ENCODE measurements at regions not wholly inside any gene's neighbourhood (a gene's known extent, or its start where the extent isn't known, plus 50 kb on each side); places are given as distances from the start of the nearest gene placed in this dataset.
"Not testable (repeated sequence)": the region's sequence is repeated elsewhere in the genome, so short reads cannot be mapped to it uniquely, and the experiment has no call there.

GRCh38 chr20:5464901-5465603 lies 145.8 kb downstream of the GPCPD1 start (continued):
- TF ChIP-seq CTCF (IDR thresholded peaks at IDR 0.05; ENCODE audit: low read depth, low read length, missing input control), result no peak

GRCh38 chr20:5463007-5463686 lies 146.4 kb upstream of the PROKR2 start:
- H3K9me3 ChIP-seq (ENCODE audit: control insufficient read depth in 4 of 4, low read length in 3 of 4), result no peaks in the 10 kb centered on the region
- TF ChIP-seq RXRA (IDR thresholded peaks at IDR 0.05) (no peak), GABPA (IDR thresholded peaks at IDR 0.05 in 1 of 2, conservative IDR thresholded peaks at IDR 0.05 in 1 of 2) (no peak), EGR1 (IDR thresholded peaks at IDR 0.05; ENCODE audit: low read depth in 2 of 2) (no peak), MAX (IDR thresholded peaks at IDR 0.05) (no peak), FOXA2 (IDR thresholded peaks at IDR 0.05) (no peak), JUND (IDR thresholded peaks at IDR 0.05) (no peak)
- H3K9ac ChIP-seq (ENCODE audit: low read depth in 1 of 2, low read length in 2 of 2), result no peak overlapping the region
- no peak for DNase-seq (ENCODE audit: low spot score)
- H3K4me1 ChIP-seq (ENCODE audit: control insufficient read depth in 4 of 4, insufficient read depth in 4 of 4, low read length in 3 of 4), result no peaks in the 10 kb centered on the region
- WGBS, result 65% methylated on average over 8 of the region's 8 CpGs
- no peak overlapping the region for H3K27ac ChIP-seq (ENCODE audit: low read depth in 1 of 2, low read length in 2 of 2)
- no peak overlapping the region for H3K4me3 ChIP-seq (ENCODE audit: low read depth in 1 of 3, low read length in 3 of 3)
- H3K36me3 ChIP-seq (ENCODE audit: control insufficient read depth in 4 of 4, insufficient read depth in 3 of 4, low read depth in 1 of 4, low read length in 3 of 4), result no peaks in the 10 kb centered on the region
- H3K27me3 ChIP-seq (ENCODE audit: control insufficient read depth in 4 of 4, insufficient read depth in 4 of 4, low read length in 3 of 4), result peaks cover 0 to 15% (median 0%) of the 10 kb centered on the region in 4 donors

GRCh38 chr20:5453745-5454144 lies 137.0 kb upstream of the PROKR2 start:
- not testable (repeated sequence) for H3K36me3 ChIP-seq (ENCODE audit: control insufficient read depth in 4 of 4, insufficient read depth in 3 of 4, low read depth in 1 of 4, low read length in 3 of 4); H3K9me3 ChIP-seq (ENCODE audit: control insufficient read depth in 4 of 4, low read length in 3 of 4); DNase-seq (ENCODE audit: low spot score); H3K27ac ChIP-seq (ENCODE audit: low read depth in 1 of 2, low read length in 2 of 2); H3K27me3 ChIP-seq (ENCODE audit: control insufficient read depth in 4 of 4, insufficient read depth in 4 of 4, low read length in 3 of 4); H3K9ac ChIP-seq (ENCODE audit: low read depth in 1 of 2, low read length in 2 of 2); H3K4me3 ChIP-seq (ENCODE audit: low read depth in 1 of 3, low read length in 3 of 3); H3K4me1 ChIP-seq (ENCODE audit: control insufficient read depth in 4 of 4, insufficient read depth in 4 of 4, low read length in 3 of 4)
- 22% methylated on average over 7 of the region's 7 CpGs for WGBS

- H3K27ac ChIP-seq (ENCODE audit: low read depth in 1 of 2, low read length in 2 of 2); H3K9me3 ChIP-seq (ENCODE audit: control insufficient read depth in 4 of 4, low read length in 3 of 4); DNase-seq (ENCODE audit: low spot score); H3K36me3 ChIP-seq (ENCODE audit: control insufficient read depth in 4 of 4, insufficient read depth in 3 of 4, low read depth in 1 of 4, low read length in 3 of 4); H3K27me3 ChIP-seq (ENCODE audit: control insufficient read depth in 4 of 4, insufficient read depth in 4 of 4, low read length in 3 of 4); H3K9ac ChIP-seq (ENCODE audit: low read depth in 1 of 2, low read length in 2 of 2); H3K4me1 ChIP-seq (ENCODE audit: control insufficient read depth in 4 of 4, insufficient read depth in 4 of 4, low read length in 3 of 4); H3K4me3 ChIP-seq (ENCODE audit: low read depth in 1 of 3, low read length in 3 of 3): not testable (repeated sequence)
- WGBS, result 97% methylated on average over 38 of the region's 38 CpGs
Measured at GRCh38 chr20:5453316-5453715, 136.6 kb upstream of the PROKR2 start.

GRCh38 chr20:5452691-5453090 lies 135.9 kb upstream of the PROKR2 start:
- not testable (repeated sequence) for DNase-seq (ENCODE audit: low spot score); H3K36me3 ChIP-seq (ENCODE audit: control insufficient read depth in 4 of 4, insufficient read depth in 3 of 4, low read depth in 1 of 4, low read length in 3 of 4); H3K27me3 ChIP-seq (ENCODE audit: control insufficient read depth in 4 of 4, insufficient read depth in 4 of 4, low read length in 3 of 4); H3K27ac ChIP-seq (ENCODE audit: low read depth in 1 of 2, low read length in 2 of 2); H3K4me1 ChIP-seq (ENCODE audit: control insufficient read depth in 4 of 4, insufficient read depth in 4 of 4, low read length in 3 of 4); H3K9me3 ChIP-seq (ENCODE audit: control insufficient read depth in 4 of 4, low read length in 3 of 4); H3K4me3 ChIP-seq (ENCODE audit: low read depth in 1 of 3, low read length in 3 of 3); H3K9ac ChIP-seq (ENCODE audit: low read depth in 1 of 2, low read length in 2 of 2)
- 97% methylated on average over 24 of the region's 30 CpGs for WGBS

GRCh38 chr20:5452286-5452685 lies 135.5 kb upstream of the PROKR2 start:
- 92% methylated on average over 25 of the region's 26 CpGs for WGBS
- H3K27ac ChIP-seq (ENCODE audit: low read depth in 1 of 2, low read length in 2 of 2); H3K4me1 ChIP-seq (ENCODE audit: control insufficient read depth in 4 of 4, insufficient read depth in 4 of 4, low read length in 3 of 4); H3K27me3 ChIP-seq (ENCODE audit: control insufficient read depth in 4 of 4, insufficient read depth in 4 of 4, low read length in 3 of 4); H3K36me3 ChIP-seq (ENCODE audit: control insufficient read depth in 4 of 4, insufficient read depth in 3 of 4, low read depth in 1 of 4, low read length in 3 of 4); H3K4me3 ChIP-seq (ENCODE audit: low read depth in 1 of 3, low read length in 3 of 3); DNase-seq (ENCODE audit: low spot score); H3K9me3 ChIP-seq (ENCODE audit: control insufficient read depth in 4 of 4, low read length in 3 of 4); H3K9ac ChIP-seq (ENCODE audit: low read depth in 1 of 2, low read length in 2 of 2): not testable (repeated sequence)

Measured in liver (tissue), 8 donors.